T-helper 2 cell (primary cell): ENCODE measurements at regions not wholly inside any gene's neighbourhood (a gene's known extent, or its start where the extent isn't known, plus 50 kb on each side); places are given as distances from the start of the nearest gene placed in this dataset.
A peak's percentile ranks its signal among the peaks of the same experiment; 100 is the strongest.

ENCODE experiments used
- DNase-seq, 5 experiments: peaks; one replicate each; pipeline versions ENCODE4 v3.0.0 to v3.0.0-alpha.2; 2012 to 2022

GRCh38 chr18:71873695-71874094, 670.4 kb downstream of the CBLN2 start:
- DNase-seq, result no peak

GRCh38 chr18:71865888-71866287, 678.3 kb downstream of the CBLN2 start:
- no peak for DNase-seq

- DNase-seq, result no peak
These were observed 693.5 kb downstream of the CBLN2 start for GRCh38 chr18:71850602-71851001.

GRCh38 chr18:71849407-71849806, 694.7 kb downstream of the CBLN2 start:
- DNase-seq, result no peak

GRCh38 chr18:71846716-71847115, 697.4 kb downstream of the CBLN2 start:
- DNase-seq, result no peak

- no peak for DNase-seq
These were observed 699.3 kb downstream of the CBLN2 start for GRCh38 chr18:71844814-71845213.

GRCh38 chr18:71842666-71843065, 701.5 kb downstream of the CBLN2 start:
- no peak for DNase-seq

- DNase-seq, result no peak
These were observed 706.6 kb downstream of the CBLN2 start for GRCh38 chr18:71837547-71837946.

- no peak for DNase-seq
These were observed 711.1 kb downstream of the CBLN2 start for GRCh38 chr18:71832946-71833617.

GRCh38 chr18:71831039-71831438, 713.1 kb downstream of the CBLN2 start:
- DNase-seq, result no peak

- no peak for DNase-seq
These were observed 716.8 kb downstream of the CBLN2 start for GRCh38 chr18:71827301-71827700.

- DNase-seq, result no peak
These were observed 728.8 kb downstream of the CBLN2 start for GRCh38 chr18:71815305-71815704.

- DNase-seq, result no peak
These were observed 734.4 kb downstream of the CBLN2 start for GRCh38 chr18:71809711-71810110.

GRCh38 chr18:71808616-71809015, 735.5 kb downstream of the CBLN2 start:
- no peak for DNase-seq

- DNase-seq, result no peak
These were observed 736.6 kb downstream of the CBLN2 start for GRCh38 chr18:71807586-71807985.

- no peak for DNase-seq
These were observed 745.0 kb downstream of the CBLN2 start for GRCh38 chr18:71798986-71799673.

- DNase-seq, result no peak
These were observed 746.6 kb downstream of the CBLN2 start for GRCh38 chr18:71797554-71797953.

- DNase-seq, result peak in 1 of 5 experiments; percentile 1
These were observed 759.4 kb downstream of the CBLN2 start for GRCh38 chr18:71784777-71785176.

- no peak for DNase-seq
These were observed 783.6 kb downstream of the CBLN2 start for GRCh38 chr18:71760541-71760940.

- DNase-seq, result no peak
These were observed 789.9 kb downstream of the CBLN2 start for GRCh38 chr18:71754246-71754645.

- DNase-seq, result no peak
These were observed 800.5 kb downstream of the CBLN2 start for GRCh38 chr18:71743634-71744033.

GRCh38 chr18:71729611-71730010, 814.5 kb downstream of the CBLN2 start:
- DNase-seq, result no peak

GRCh38 chr18:71727909-71728308, 816.2 kb downstream of the CBLN2 start:
- DNase-seq, result no peak

- DNase-seq, result no peak
These were observed 818.9 kb downstream of the CBLN2 start for GRCh38 chr18:71725256-71725655.
